Activated CD8-positive, alpha-beta memory T cell treated with anti-CD3 and anti-CD28 coated beads, Interleukin-2, amount 50 U/mL, for 24 hours (primary cell): ENCODE measurements at regions not wholly inside any gene's neighbourhood (a gene's known extent, or its start where the extent isn't known, plus 50 kb on each side); places are given as distances from the start of the nearest gene placed in this dataset.

Experiments used
- DNase-seq: peaks from one replicate; pipeline ENCODE4 v3.0.0-alpha.2; 2020; ENCODE audit errors: extremely low read depth

- DNase-seq: no peak
Measured at GRCh38 chr18:78768221-78768620, 211.4 kb upstream of the SALL3 start.

GRCh38 chr18:78768656-78769501 lies 210.7 kb upstream of the SALL3 start:
- no peak for DNase-seq

GRCh38 chr18:78769502-78770105 lies 210.0 kb upstream of the SALL3 start:
- DNase-seq: no peak

- no peak for DNase-seq
Measured at GRCh38 chr18:78770139-78770822, 209.3 kb upstream of the SALL3 start.

- no peak for DNase-seq
Measured at GRCh38 chr18:78770823-78771139, 208.8 kb upstream of the SALL3 start.

GRCh38 chr18:78771496-78772359 lies 207.9 kb upstream of the SALL3 start:
- no peak for DNase-seq

GRCh38 chr18:78772360-78773302 lies 207.0 kb upstream of the SALL3 start:
- no peak for DNase-seq

GRCh38 chr18:78773303-78773755 lies 206.3 kb upstream of the SALL3 start:
- DNase-seq: no peak

GRCh38 chr18:78773819-78774218 lies 205.8 kb upstream of the SALL3 start:
- no peak for DNase-seq

GRCh38 chr18:78774741-78775141 lies 204.9 kb upstream of the SALL3 start:
- no peak for DNase-seq

GRCh38 chr18:78776151-78776550 lies 203.5 kb upstream of the SALL3 start:
- no peak for DNase-seq

- no peak for DNase-seq
Measured at GRCh38 chr18:78776706-78777285, 202.8 kb upstream of the SALL3 start.

GRCh38 chr18:78777992-78778391 lies 201.6 kb upstream of the SALL3 start:
- DNase-seq: no peak

GRCh38 chr18:78778651-78779050 lies 201.0 kb upstream of the SALL3 start:
- DNase-seq: no peak

- DNase-seq: no peak
Measured at GRCh38 chr18:78779996-78780718, 199.5 kb upstream of the SALL3 start.

GRCh38 chr18:78780719-78781600 lies 198.7 kb upstream of the SALL3 start:
- no peak for DNase-seq

- DNase-seq: no peak
Measured at GRCh38 chr18:78781601-78781960, 198.0 kb upstream of the SALL3 start.

- DNase-seq: no peak
Measured at GRCh38 chr18:78782951-78783563, 196.6 kb upstream of the SALL3 start.
